ENCODE measurements at regions not wholly inside any gene's neighbourhood (a gene's known extent, or its start where the extent isn't known, plus 50 kb on each side); places are given as distances from the start of the nearest gene placed in this dataset.

DNA sequence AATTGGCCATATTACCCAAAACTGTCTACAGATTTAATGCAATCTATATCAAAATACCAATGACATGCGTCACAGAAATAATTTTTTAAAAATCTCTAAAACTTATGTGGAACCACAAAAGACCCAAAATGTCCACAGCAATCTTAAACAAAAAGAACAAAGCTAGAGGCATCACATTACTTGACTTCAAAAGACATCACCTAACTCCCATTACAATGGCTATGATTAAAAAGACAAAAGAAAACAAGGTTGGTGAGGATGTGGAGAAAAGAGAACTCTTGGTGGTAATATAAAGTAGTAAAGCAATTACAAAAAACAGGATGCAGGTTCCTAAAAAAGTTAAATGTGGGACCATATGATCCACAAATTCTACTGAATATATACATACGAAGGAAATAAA lies 187.6 kb upstream of the CNTN6 start:
- TF ChIP-seq, protein P1, sequence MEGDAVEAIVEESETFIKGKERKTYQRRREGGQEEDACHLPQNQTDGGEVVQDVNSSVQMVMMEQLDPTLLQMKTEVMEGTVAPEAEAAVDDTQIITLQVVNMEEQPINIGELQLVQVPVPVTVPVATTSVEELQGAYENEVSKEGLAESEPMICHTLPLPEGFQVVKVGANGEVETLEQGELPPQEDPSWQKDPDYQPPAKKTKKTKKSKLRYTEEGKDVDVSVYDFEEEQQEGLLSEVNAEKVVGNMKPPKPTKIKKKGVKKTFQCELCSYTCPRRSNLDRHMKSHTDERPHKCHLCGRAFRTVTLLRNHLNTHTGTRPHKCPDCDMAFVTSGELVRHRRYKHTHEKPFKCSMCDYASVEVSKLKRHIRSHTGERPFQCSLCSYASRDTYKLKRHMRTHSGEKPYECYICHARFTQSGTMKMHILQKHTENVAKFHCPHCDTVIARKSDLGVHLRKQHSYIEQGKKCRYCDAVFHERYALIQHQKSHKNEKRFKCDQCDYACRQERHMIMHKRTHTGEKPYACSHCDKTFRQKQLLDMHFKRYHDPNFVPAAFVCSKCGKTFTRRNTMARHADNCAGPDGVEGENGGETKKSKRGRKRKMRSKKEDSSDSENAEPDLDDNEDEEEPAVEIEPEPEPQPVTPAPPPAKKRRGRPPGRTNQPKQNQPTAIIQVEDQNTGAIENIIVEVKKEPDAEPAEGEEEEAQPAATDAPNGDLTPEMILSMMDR (IDR thresholded peaks at IDR 0.05), result no peak
- TF ChIP-seq POLR2A (IDR thresholded peaks at IDR 0.05) (no peak), POLR2AphosphoS5 (IDR thresholded peaks at IDR 0.05) (no peak)
